K562 (cell line): ENCODE measurements at regions not wholly inside any gene's neighbourhood (a gene's known extent, or its start where the extent isn't known, plus 50 kb on each side); places are given as distances from the start of the nearest gene placed in this dataset.

Experiments
- ATAC-seq: fragments of 200-7000 bp; cut with Tn5 transposase; 3 replicates; pipeline ENCODE4 v1.9.1; 2020; ENCODE audit warnings: moderate library complexity
- BruUV-seq: library from RNA; stranded (reverse); fragments of 400-500 nt; replicated peaks from 2 replicates; lab custom pipeline; 2021; lab: Mats Ljungman, UMichigan
- CTCF ChIA-PET: fragments of 300-600 bp; formaldehyde crosslinking; extraction: SDS; loops from one replicate; lab custom pipeline; 2021; ENCODE audit warnings: low intra/inter-chr PET ratio; lab: Yijun Ruan, JAX
- POLR2A ChIA-PET: fragments of 300-600, 350-650 bp; sonication (Branson Sonifier 250); formaldehyde crosslinking; extraction: SDS; loops from one replicate; lab custom pipeline; 2021; ENCODE audit warnings: antibody characterized with exemption, inconsistent platforms; lab: Yijun Ruan, JAX
- DNase-seq, 4 experiments: peaks; one replicate each; pipeline versions ENCODE4 v3.0.0 to v3.0.0-alpha.2; 2011 to 2018; ENCODE audit warnings: low spot score in 3 of 4, mixed read lengths in 3 of 4; ENCODE audit errors: extremely low read depth in 1 of 4
- FAIRE-seq: peaks from 2 replicates; lab custom pipeline; 2011; peaks lifted over from hg19 to GRCh38; lab: Jason Lieb, UNC
- H2AFZ ChIP-seq: 2 replicates; pipeline ENCODE4 v1.6.0; 2011; ENCODE audit warnings: low read depth, low read length, control low read depth, inconsistent platforms
- H3K27ac ChIP-seq: fragments of 200-600 bp; 3 replicates; pipeline ENCODE4 v1.8.0; 2011; ENCODE audit warnings: low read depth, mild to moderate bottlenecking, control low read depth, inconsistent platforms, low read length, moderate library complexity, mixed read lengths; ENCODE audit errors: extremely low read depth
- H3K27me3 ChIP-seq, 2 experiments: fragments of 300-600 bp in 1 of 2; 2 replicates in 1 of 2; 3 replicates in 1 of 2; pipeline versions ENCODE4 v1.6.0 to v1.8.0; 2011; ENCODE audit warnings: inconsistent platforms in 2 of 2, low read length in 2 of 2, mild to moderate bottlenecking in 1 of 2, mixed read lengths in 1 of 2, moderate library complexity in 1 of 2; ENCODE audit not compliant: control insufficient read depth in 2 of 2, insufficient read depth in 2 of 2
- H3K36me3 ChIP-seq: fragments of 300-600 bp; 3 replicates; pipeline ENCODE4 v1.8.0; 2011; ENCODE audit warnings: mild to moderate bottlenecking, low read length, inconsistent platforms; ENCODE audit not compliant: control insufficient read depth, insufficient read depth
- H3K4me1 ChIP-seq, 2 experiments: fragments of 200-600 bp in 1 of 2; replicated peaks in 1 of 2; 2 replicates in 1 of 2; 3 replicates in 1 of 2; pipeline versions ENCODE4 v1.5.1 to v1.8.0; 2011; ENCODE audit warnings: inconsistent platforms in 2 of 2, low read length in 2 of 2, mild to moderate bottlenecking in 1 of 2, mixed read lengths in 1 of 2, moderate library complexity in 1 of 2; ENCODE audit not compliant: control insufficient read depth in 2 of 2, insufficient read depth in 2 of 2
- H3K4me2 ChIP-seq: 2 replicates; pipeline ENCODE4 v1.6.1; 2011; ENCODE audit warnings: low read length, control low read depth, inconsistent platforms, mixed read lengths; ENCODE audit not compliant: insufficient read depth
- H3K4me3 ChIP-seq: fragments of 200-600 bp; sonication (generic), shearing (Covaris generic); 2 replicates; pipeline ENCODE4 v1.5.1; 2016; ENCODE audit warnings: control low read depth, inconsistent platforms
- H3K79me2 ChIP-seq: fragments of 200-600 bp; 3 replicates; pipeline ENCODE4 v1.8.0; 2011; ENCODE audit warnings: low read length, inconsistent platforms; ENCODE audit not compliant: control insufficient read depth, insufficient read depth
- H3K9ac ChIP-seq, 2 experiments: 2 replicates each; pipeline versions ENCODE4 v1.6.0 to v1.6.1; 2011; ENCODE audit warnings: low read depth in 2 of 2, low read length in 2 of 2, control low read depth in 1 of 2, inconsistent platforms in 1 of 2, mild to moderate bottlenecking in 1 of 2, mixed read lengths in 1 of 2; ENCODE audit not compliant: insufficient read depth in 1 of 2
- H3K9me1 ChIP-seq: one replicate; pipeline ENCODE4 v1.6.0; 2011; ENCODE audit warnings: inconsistent platforms, mild to moderate bottlenecking, low read length, moderate library complexity; ENCODE audit not compliant: control insufficient read depth, insufficient read depth
- H3K9me3 ChIP-seq: replicated peaks from 2 replicates; pipeline ENCODE4 v1.5.1; 2011; ENCODE audit warnings: low read depth, low read length, inconsistent platforms; ENCODE audit not compliant: control insufficient read depth, insufficient read depth
- H4K20me1 ChIP-seq: replicated peaks from 2 replicates; pipeline ENCODE4 v1.6.1; 2011; ENCODE audit warnings: low read length, inconsistent platforms, mixed read lengths; ENCODE audit not compliant: control insufficient read depth, insufficient read depth
- CHD1 ChIP-seq: fragments of 200-600 bp; sonication (generic); IDR thresholded peaks from one replicate; pipeline ENCODE4 v1.6.1; 2012; ENCODE audit warnings: mild to moderate bottlenecking, moderate library complexity, low read length, inconsistent platforms
- SOX6 ChIP-seq: fragments of 450-650 bp; IDR thresholded peaks from 2 replicates; pipeline ENCODE4 v1.6.1; 2014; ENCODE audit warnings: mild to moderate bottlenecking
- TBP ChIP-seq: optimal IDR thresholded peaks from 2 replicates; pipeline ENCODE3; 2011; ENCODE audit warnings: low read depth, low read length, improper control_type of control experiment
- ZBTB40 ChIP-seq, 2 experiments: fragments of 450-650 bp in 1 of 2; sonication (generic) in 1 of 2; formaldehyde crosslinking in 1 of 2; IDR thresholded peaks; 2 replicates each; pipeline versions ENCODE4 v1.7.1 to v1.9.0; 2016 to 2022; ENCODE audit warnings: inconsistent platforms in 1 of 2, mild to moderate bottlenecking in 1 of 2, missing genetic modification reagents in 1 of 2
- ZFP36 ChIP-seq: fragments of 150-350 bp; IDR thresholded peaks from 2 replicates; pipeline ENCODE4 v1.6.1; 2018; ENCODE audit warnings: low read length, low read depth; ENCODE audit not compliant: partially characterized antibody
- ZMIZ1 ChIP-seq, 2 experiments: fragments of 150-350 bp in 1 of 2; IDR thresholded peaks; 2 replicates each; pipeline ENCODE4 v1.6.1; 2012 to 2016; ENCODE audit warnings: low read depth in 2 of 2, low read length in 2 of 2, mild to moderate bottlenecking in 1 of 2, moderate library complexity in 1 of 2
- in situ Hi-C: fragments of 300-500 bp; cut with MboI; formaldehyde crosslinking; loops from 4 replicates; pipeline ENCODE4 v1.15.0; 2018; ENCODE audit warnings: inconsistent platforms, mixed read lengths
- intact Hi-C: fragments of 100-400 bp; cut with micrococcal nuclease; formaldehyde crosslinking; loops from 2 replicates; pipeline ENCODE4 v1.14.2; 2022

DNA sequence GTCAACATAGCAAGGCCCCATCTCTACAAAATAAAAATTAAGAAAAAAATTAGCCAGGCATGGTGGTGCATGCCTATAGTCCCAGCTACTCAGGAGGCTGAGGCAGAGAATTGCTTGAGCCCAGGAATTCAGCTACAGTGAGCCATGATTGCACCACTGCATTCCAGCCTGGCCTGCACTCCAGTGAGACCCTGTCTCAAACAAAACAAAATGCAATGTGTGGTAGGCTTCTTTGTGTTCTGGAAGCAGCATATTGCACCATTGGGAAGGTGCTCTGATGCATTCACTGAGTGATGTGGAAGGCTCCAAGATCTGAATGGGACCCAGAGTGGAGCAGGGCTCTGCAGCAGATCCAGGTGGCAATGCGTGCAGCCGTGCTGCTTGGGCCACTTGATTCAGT is 99.6 kb upstream of the COG2 start (continued):
- TF ChIP-seq ZBTB40 (IDR thresholded peaks at IDR 0.05) (no peak), ZBTB40 (CRISPR knock-in tag; IDR thresholded peaks at IDR 0.05) (no peak)

DNA sequence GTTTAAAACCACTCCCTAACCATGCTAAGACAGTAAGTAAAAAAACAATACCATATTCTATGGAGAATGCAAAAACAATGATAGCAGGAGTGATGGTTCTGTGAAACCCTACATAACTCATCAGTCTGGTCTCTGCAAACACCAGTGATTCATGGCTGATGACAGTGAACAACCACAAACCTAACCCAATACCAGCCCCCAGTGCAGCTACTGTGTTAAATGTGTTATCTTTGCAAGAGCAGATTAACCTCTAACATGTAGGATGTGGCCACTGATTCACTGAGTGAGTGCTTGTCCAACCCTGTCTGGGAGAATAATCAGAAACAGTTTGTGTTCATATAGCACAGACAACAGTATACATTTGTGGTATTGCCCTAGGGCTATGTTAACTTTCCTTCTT is 100.2 kb upstream of the COG2 start:
- Histone ChIP-seq H3K9me1 (no peaks in the 10 kb centered on the region), H3K4me3 (no peak overlapping the region), H3K27ac (no peak overlapping the region), H3K36me3 (no peaks in the 10 kb centered on the region), H3K79me2 (no peaks in the 10 kb centered on the region), H3K9ac (no peak overlapping the region), H3K27me3 (no peaks in the 10 kb centered on the region; a peak in 1 of 5 replicates), H2AFZ (no peak overlapping the region), H3K4me1 (no peaks in the 10 kb centered on the region), H3K9me3 (no peaks in the 10 kb centered on the region), H3K4me2 (no peak overlapping the region), H4K20me1 (no peaks in the 10 kb centered on the region; the same call in 1 of the 2 replicates)
- ATAC-seq (peak; percentile 33; the same call in 2 of the 3 replicates), DNase-seq (peak in 2 of 4 experiments; percentile 14 to 18), FAIRE-seq (no peak)
- in situ Hi-C loops (no loop called here), intact Hi-C loops (no loop called here)
- ChIA-PET CTCF (no interaction called here), POLR2A (no interaction called here)
- no TSS peak for BruUV-seq
- TF ChIP-seq SOX6 (peak; percentile 44; the same call in 1 of the 2 replicates), CHD1 (no peak), TBP (no peak), ZFP36 (no peak), ZMIZ1 (IDR thresholded peaks at IDR 0.05; ENCODE audit: low read depth in 2 of 2, low read length in 2 of 2) (no peak)
